Common myeloid progenitor, CD34-positive (primary cell): ENCODE measurements at regions not wholly inside any gene's neighbourhood (a gene's known extent, or its start where the extent isn't known, plus 50 kb on each side); places are given as distances from the start of the nearest gene placed in this dataset.
"Not testable (repeated sequence)": the region's sequence is repeated elsewhere in the genome, so short reads cannot be mapped to it uniquely, and the experiment has no call there.

ENCODE experiments used
- CTCF ChIA-PET: fragments of 350-600 bp; sonication (Branson Sonifier 250); formaldehyde crosslinking; loops from one replicate; lab custom pipeline; 2021; ENCODE audit warnings: antibody characterized with exemption; lab: Charles Lee
- POLR2A ChIA-PET: fragments of 350-600 bp; sonication (Branson Sonifier 250); formaldehyde crosslinking; loops from one replicate; lab custom pipeline; 2021; ENCODE audit warnings: antibody characterized with exemption; lab: Charles Lee
- DNase-seq, 3 donors: peaks; one replicate each; pipeline versions ENCODE4 v3.0.0 to v3.0.0-alpha.2; 2013
- H3K27ac ChIP-seq, 2 experiments: 1 replicate in 1 of 2; 2 replicates in 1 of 2; pipeline ENCODE4 v1.7.0; 2013; ENCODE audit warnings: inconsistent platforms in 2 of 2, low read length in 2 of 2, mild to moderate bottlenecking in 2 of 2, low read depth in 1 of 2, moderate library complexity in 1 of 2; ENCODE audit not compliant: severe bottlenecking in 2 of 2, insufficient read depth in 1 of 2, poor library complexity in 1 of 2
- H3K27me3 ChIP-seq, 5 experiments: replicated peaks in 2 of 5; 1 replicate in 3 of 5; 2 replicates in 2 of 5; pipeline versions ENCODE4 v1.6.1 to v1.7.0; 2013; ENCODE audit warnings: low read length in 4 of 5, mild to moderate bottlenecking in 2 of 5, moderate library complexity in 2 of 5, inconsistent platforms in 1 of 5; ENCODE audit not compliant: insufficient read depth in 5 of 5, control insufficient read depth in 4 of 5
- H3K36me3 ChIP-seq, 4 experiments: 1 replicate in 2 of 4; 2 replicates in 2 of 4; pipeline versions ENCODE4 v1.6.1 to v1.7.0; 2013; ENCODE audit warnings: low read length in 3 of 4, control low read depth in 1 of 4, mild to moderate bottlenecking in 1 of 4; ENCODE audit not compliant: control insufficient read depth in 4 of 4, insufficient read depth in 4 of 4
- H3K4me1 ChIP-seq, 4 experiments: 1 replicate in 3 of 4; 2 replicates in 1 of 4; pipeline versions ENCODE4 v1.6.1 to v1.7.1; 2013; ENCODE audit warnings: low read length in 3 of 4, mild to moderate bottlenecking in 3 of 4, control low read depth in 1 of 4, inconsistent platforms in 1 of 4, moderate library complexity in 1 of 4; ENCODE audit not compliant: control insufficient read depth in 4 of 4, insufficient read depth in 4 of 4; ENCODE audit errors: control extremely low read depth in 1 of 4
- H3K4me3 ChIP-seq, 7 experiments: 1 replicate in 4 of 7; 2 replicates in 3 of 7; pipeline versions ENCODE4 v1.5.1 to v1.7.0; 2013; ENCODE audit warnings: mild to moderate bottlenecking in 7 of 7, low read length in 6 of 7, moderate library complexity in 6 of 7, inconsistent platforms in 2 of 7, low read depth in 2 of 7, control low read depth in 1 of 7; ENCODE audit not compliant: insufficient read depth in 4 of 7, control insufficient read depth in 1 of 7; ENCODE audit errors: extremely low read depth in 1 of 7
- H3K9me3 ChIP-seq, 5 experiments: 1 replicate in 4 of 5; 2 replicates in 1 of 5; pipeline versions ENCODE4 v1.6.1 to v1.7.1; 2013; ENCODE audit warnings: low read length in 4 of 5, mild to moderate bottlenecking in 2 of 5, inconsistent platforms in 1 of 5, low read depth in 1 of 5, moderate library complexity in 1 of 5; ENCODE audit not compliant: control insufficient read depth in 4 of 5, insufficient read depth in 2 of 5; ENCODE audit errors: control extremely low read depth in 1 of 5
- WGBS: methylation state at CpG from one replicate; pipeline ENCODE4 v1.1.5; 2013; ENCODE audit not compliant: insufficient coverage; 5-methylcytosine and 5-hydroxymethylcytosine counted together

DNA sequence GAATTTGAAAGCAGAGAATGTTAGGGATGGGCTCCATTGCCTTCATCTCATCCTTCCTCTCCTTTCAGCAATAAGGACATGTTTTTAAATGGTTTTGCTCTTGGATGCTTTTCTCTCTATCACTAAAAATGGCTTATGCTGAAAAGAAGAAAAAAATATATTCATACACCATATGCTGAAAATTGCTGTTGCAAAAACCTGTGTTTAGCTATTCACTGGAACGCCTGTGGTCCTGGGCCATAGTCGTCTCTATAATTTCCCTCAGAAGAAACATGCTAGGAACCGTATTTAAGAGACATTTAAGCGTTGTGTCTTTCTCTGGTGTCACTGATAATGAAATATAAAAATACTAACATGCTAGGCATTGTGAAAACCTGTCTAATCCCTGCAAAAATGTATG is 324.9 kb downstream of the TSN start:
- Histone ChIP-seq H3K4me1 (peaks cover 0 to 4% (median 0%) of the 10 kb centered on the region in 4 experiments), H3K27ac (no peak overlapping the region), H3K36me3 (no peaks in the 10 kb centered on the region), H3K4me3 (no peak overlapping the region), H3K9me3 (no peaks in the 10 kb centered on the region), H3K27me3 (no peaks in the 10 kb centered on the region)
- DNase-seq, result no peak
- ChIA-PET CTCF (no interaction called here), POLR2A (no interaction called here)
- WGBS, result no CpG with 5 or more reads among the region's 4 CpGs

DNA sequence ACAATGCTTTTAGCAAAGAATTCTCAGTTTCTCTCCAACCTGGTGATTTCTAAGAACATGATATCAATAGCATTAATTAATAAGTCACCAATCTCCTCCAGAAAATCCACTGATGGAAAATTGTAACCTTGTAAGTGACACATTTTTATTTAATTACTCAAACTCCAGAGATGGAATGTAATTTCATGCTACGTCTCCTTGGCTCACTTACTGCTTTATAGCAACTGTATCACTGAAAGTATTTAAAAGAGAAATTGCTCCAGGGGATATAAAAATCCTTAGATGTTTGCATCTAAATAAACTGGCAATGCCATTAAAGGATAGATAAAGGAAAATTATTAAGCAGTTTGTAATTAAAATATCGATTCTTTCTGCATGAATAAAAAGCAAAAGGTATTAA is 325.4 kb downstream of the TSN start:
- Histone ChIP-seq H3K36me3 (no peaks in the 10 kb centered on the region), H3K4me1 (peaks cover 0 to 4% (median 0%) of the 10 kb centered on the region in 4 experiments), H3K27me3 (no peaks in the 10 kb centered on the region), H3K9me3 (no peaks in the 10 kb centered on the region), H3K4me3 (no peak overlapping the region), H3K27ac (no peak overlapping the region)
- DNase-seq, result no peak
- ChIA-PET CTCF (no interaction called here), POLR2A (no interaction called here)
- 100% methylated on average over 1 of the region's 2 CpGs for WGBS

DNA sequence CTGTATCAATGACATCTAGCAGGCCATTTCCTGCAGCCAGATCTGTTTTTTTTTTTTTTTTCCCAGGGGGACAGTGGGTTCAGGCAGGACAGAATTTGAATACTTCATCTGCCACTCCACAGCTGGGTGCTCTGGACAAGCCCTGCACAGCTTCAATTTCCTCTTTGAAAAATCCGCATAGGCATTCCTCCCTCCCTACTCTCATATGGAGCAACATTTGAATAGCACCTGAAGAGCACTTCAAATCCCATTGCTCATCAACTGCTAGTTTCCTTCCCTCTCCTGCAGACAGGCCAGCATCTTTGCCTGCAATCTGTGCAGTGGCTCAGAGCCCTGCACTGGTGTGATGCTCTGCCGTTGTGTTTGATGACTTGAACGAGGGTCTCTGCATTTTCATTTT is 326.3 kb downstream of the TSN start:
- Histone ChIP-seq H3K4me3 (no peak overlapping the region), H3K9me3 (no peaks in the 10 kb centered on the region), H3K36me3 (no peaks in the 10 kb centered on the region), H3K27ac (no peak overlapping the region), H3K27me3 (no peaks in the 10 kb centered on the region), H3K4me1 (peaks cover 0 to 4% (median 0%) of the 10 kb centered on the region in 4 experiments)
- WGBS, result 87% methylated on average over 3 of the region's 3 CpGs
- ChIA-PET POLR2A (no interaction called here), CTCF (no interaction called here)
- no peak for DNase-seq

DNA sequence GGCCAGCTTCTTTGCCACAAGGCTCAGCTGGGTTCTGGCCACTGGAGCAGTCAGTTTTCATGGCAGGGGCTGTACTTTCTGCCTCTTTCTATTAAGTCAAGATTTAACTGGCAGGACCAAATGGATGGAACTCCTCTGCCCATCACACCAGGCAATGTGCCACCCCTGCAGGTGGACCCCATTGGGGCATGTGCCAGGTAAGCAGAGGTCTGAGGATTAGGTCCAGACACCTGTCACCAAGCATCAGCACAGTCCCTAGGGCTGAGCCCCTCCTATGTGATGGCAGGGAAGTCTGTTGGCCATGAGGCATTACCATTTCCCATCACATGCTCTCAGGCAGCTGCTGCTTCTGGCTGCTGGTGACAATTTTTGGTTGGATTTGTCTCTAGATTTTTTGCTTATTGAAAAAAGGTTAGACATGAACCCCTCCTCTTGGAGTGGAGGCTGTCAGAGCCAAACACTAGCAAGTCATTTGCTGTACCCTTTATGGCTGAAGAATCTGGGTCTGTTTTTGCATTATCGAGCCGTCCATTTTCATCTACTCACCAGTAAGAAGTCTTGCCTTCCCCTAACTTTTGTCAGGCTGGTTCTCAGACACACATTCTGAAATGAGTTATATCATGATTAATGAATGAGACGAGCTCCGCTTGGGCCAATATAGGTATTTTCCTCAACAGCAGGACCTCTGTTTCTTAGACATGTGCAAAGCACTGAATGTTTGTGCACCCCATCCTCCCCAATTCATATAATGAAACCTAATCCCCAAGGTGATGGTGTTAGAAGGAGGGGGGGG is 328.0 kb downstream of the TSN start:
- Histone ChIP-seq H3K27ac (no peak overlapping the region), H3K4me3 (no peak overlapping the region), H3K4me1 (peaks cover 0 to 4% (median 0%) of the 10 kb centered on the region in 4 experiments), H3K9me3 (no peaks in the 10 kb centered on the region), H3K36me3 (no peaks in the 10 kb centered on the region), H3K27me3 (no peaks in the 10 kb centered on the region)
- no peak for DNase-seq
- WGBS, result no CpG with 5 or more reads among the region's 4 CpGs
- ChIA-PET POLR2A (no interaction called here), CTCF (no interaction called here)

DNA sequence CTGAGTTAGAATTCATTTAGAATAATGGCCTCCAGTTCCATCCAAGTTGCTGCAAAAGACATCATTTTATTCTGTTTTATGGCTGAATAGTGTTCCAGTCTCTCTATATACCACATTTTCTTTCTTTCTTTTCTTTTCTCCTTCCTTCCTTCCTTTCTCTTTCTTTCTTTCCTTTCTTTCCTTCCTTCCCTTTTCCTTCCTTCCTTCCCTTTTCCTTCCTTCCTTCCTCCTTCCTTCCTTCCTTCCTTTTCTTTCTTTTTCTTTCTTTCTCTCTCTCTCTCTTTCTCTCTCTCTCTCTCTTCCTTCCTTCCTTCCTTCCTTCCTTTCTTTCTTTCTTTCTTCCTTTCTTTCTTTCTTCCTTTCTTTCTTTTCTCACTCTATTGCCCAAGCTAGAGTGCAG is 330.2 kb downstream of the TSN start:
- CTCF ChIA-PET, result interaction anchor here (0.5 to 0.6 kb wide), 2 partner anchors 77 to 1927 kb away, joined by 3 to 4 read pairs; no protein-coding TSS in a partner anchor
- POLR2A ChIA-PET, H3K4me1 ChIP-seq, H3K27me3 ChIP-seq, H3K4me3 ChIP-seq, H3K27ac ChIP-seq, H3K9me3 ChIP-seq, H3K36me3 ChIP-seq, DNase-seq: not testable (repeated sequence)

DNA sequence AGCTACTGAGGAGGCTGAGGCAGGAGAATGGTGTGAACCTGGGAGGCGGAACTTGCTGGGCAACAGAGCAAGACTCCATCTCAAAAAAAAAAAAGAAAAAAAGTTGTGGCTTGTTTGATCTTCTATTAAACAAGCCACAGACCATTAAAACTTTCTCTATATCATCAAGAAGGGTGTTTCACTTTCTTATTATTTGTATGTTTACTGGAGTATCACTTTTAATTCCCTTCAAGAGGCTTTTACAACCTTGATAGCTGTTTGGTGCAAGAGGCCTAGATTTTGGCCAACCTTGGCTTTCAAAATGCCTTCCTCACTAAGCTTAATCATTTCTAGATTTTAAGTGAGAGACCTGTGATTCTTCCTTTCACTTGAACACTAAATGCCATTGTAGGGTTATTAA is 339.1 kb downstream of the TSN start:
- no peaks in the 10 kb centered on the region for H3K36me3 ChIP-seq
- H3K9me3 ChIP-seq, result peaks cover 0 to 6% (median 0%) of the 10 kb centered on the region in 5 experiments
- no CpG with 5 or more reads among the region's 1 CpG for WGBS
- ChIA-PET POLR2A (no interaction called here), CTCF (interaction anchor here (0.9 kb wide), 1 partner anchor 12 kb away, joined by 3 read pairs; no protein-coding TSS in a partner anchor)
- peaks cover 0 to 4% (median 0%) of the 10 kb centered on the region in 4 experiments for H3K4me1 ChIP-seq
- no peaks in the 10 kb centered on the region for H3K27me3 ChIP-seq
- H3K27ac ChIP-seq, result no peak overlapping the region
- no peak for DNase-seq
- H3K4me3 ChIP-seq, result no peak overlapping the region

DNA sequence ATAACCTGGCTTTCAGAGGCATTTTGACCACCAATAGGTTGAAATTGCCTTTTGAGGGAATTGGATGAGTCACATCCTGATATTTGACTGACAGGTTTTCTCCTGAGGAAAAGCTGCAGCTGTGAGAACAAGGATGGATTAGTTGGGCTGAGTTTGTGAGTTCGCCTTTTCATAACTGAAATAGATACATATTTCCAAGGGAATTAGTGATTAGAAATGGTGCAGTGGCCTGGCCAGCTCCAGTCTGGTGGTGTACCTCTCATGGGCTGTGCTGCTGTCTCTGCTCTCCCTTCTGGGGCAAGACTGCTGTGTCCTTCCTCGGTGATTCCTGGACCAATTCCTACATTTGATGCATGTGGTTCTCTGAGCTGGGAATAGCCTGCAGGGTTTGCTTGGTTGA is 341.3 kb downstream of the TSN start:
- CTCF ChIA-PET, result no interaction called here
- Histone ChIP-seq H3K27ac (no peak overlapping the region), H3K9me3 (no peaks in the 10 kb centered on the region), H3K36me3 (no peaks in the 10 kb centered on the region), H3K27me3 (no peaks in the 10 kb centered on the region), H3K4me1 (peaks cover 0 to 4% (median 0%) of the 10 kb centered on the region in 4 experiments), H3K4me3 (no peak overlapping the region)
- POLR2A ChIA-PET, result no interaction called here
- no peak for DNase-seq
- 50% methylated on average over 2 of the region's 2 CpGs for WGBS
